Fibroblast of lung (primary cell): ENCODE measurements at regions not wholly inside any gene's neighbourhood (a gene's known extent, or its start where the extent isn't known, plus 50 kb on each side); places are given as distances from the start of the nearest gene placed in this dataset.

ENCODE experiments used
- DNase-seq, 2 donors: peaks; one replicate each; pipeline versions ENCODE4 v3.0.0 to v3.0.0-alpha.2; 2010; ENCODE audit warnings: low read depth in 2 of 2
- H2AFZ ChIP-seq: 2 replicates; pipeline ENCODE4 v1.5.1; 2012; ENCODE audit warnings: low read length, control low read depth, inconsistent platforms
- H3K27ac ChIP-seq: 2 replicates; pipeline ENCODE4 v1.5.1; 2011; ENCODE audit warnings: low read length, control low read depth; ENCODE audit not compliant: insufficient read depth
- H3K27me3 ChIP-seq: 2 replicates; pipeline ENCODE4 v1.5.1; 2011; ENCODE audit warnings: mild to moderate bottlenecking, low read length; ENCODE audit not compliant: control insufficient read depth, insufficient read depth
- H3K36me3 ChIP-seq: 2 replicates; pipeline ENCODE4 v1.5.1; 2011; ENCODE audit warnings: low read length; ENCODE audit not compliant: control insufficient read depth, insufficient read depth
- H3K4me1 ChIP-seq: 2 replicates; pipeline ENCODE4 v1.5.1; 2011; ENCODE audit warnings: low read length; ENCODE audit not compliant: control insufficient read depth, insufficient read depth; ENCODE audit errors: extremely low read depth
- H3K4me2 ChIP-seq: 2 replicates; pipeline ENCODE4 v1.5.1; 2011; ENCODE audit warnings: low read length, control low read depth; ENCODE audit not compliant: insufficient read depth; ENCODE audit errors: extremely low read depth
- H3K4me3 ChIP-seq, 4 experiments: fragments of 200-600 bp in 1 of 4; sonication (generic) in 1 of 4; replicated peaks in 1 of 4; 2 replicates each; pipeline ENCODE4 v1.5.1; 2011 to 2016; ENCODE audit warnings: low read length in 4 of 4, low read depth in 3 of 4, mild to moderate bottlenecking in 3 of 4, control low read depth in 2 of 4, inconsistent platforms in 1 of 4, mixed read lengths in 1 of 4; ENCODE audit not compliant: insufficient read depth in 1 of 4; ENCODE audit errors: control extremely low read depth in 1 of 4
- H3K79me2 ChIP-seq: 2 replicates; pipeline ENCODE4 v1.5.1; 2012; ENCODE audit warnings: mild to moderate bottlenecking, low read length, inconsistent platforms; ENCODE audit not compliant: control insufficient read depth, insufficient read depth
- H3K9ac ChIP-seq: 2 replicates; pipeline ENCODE4 v1.5.1; 2011; ENCODE audit warnings: mild to moderate bottlenecking, low read length, control low read depth; ENCODE audit not compliant: insufficient read depth
- H3K9me3 ChIP-seq: 2 replicates; pipeline ENCODE4 v1.5.1; 2012; ENCODE audit warnings: low read depth, low read length; ENCODE audit not compliant: control insufficient read depth, insufficient read depth
- H4K20me1 ChIP-seq: 2 replicates; pipeline ENCODE4 v1.5.1; 2011; ENCODE audit warnings: low read length; ENCODE audit not compliant: control insufficient read depth, insufficient read depth; ENCODE audit errors: extremely low read depth
- EZH2 ChIP-seq: IDR thresholded peaks from 2 replicates; pipeline ENCODE4 v1.5.1; 2012; ENCODE audit warnings: low read length, control low read depth, mild to moderate bottlenecking; ENCODE audit errors: missing control alignments
- TF ChIP-seq, protein P1 (sequence below), 2 donors: IDR thresholded peaks in 1 of 2; conservative IDR thresholded peaks in 1 of 2; 1 replicate in 1 of 2; 2 replicates in 1 of 2; pipeline ENCODE4 v1.5.1; 2011 to 2012; ENCODE audit warnings: low read length in 2 of 2, control low read depth in 1 of 2, inconsistent platforms in 1 of 2, low read depth in 1 of 2, mild to moderate bottlenecking in 1 of 2

DNA sequence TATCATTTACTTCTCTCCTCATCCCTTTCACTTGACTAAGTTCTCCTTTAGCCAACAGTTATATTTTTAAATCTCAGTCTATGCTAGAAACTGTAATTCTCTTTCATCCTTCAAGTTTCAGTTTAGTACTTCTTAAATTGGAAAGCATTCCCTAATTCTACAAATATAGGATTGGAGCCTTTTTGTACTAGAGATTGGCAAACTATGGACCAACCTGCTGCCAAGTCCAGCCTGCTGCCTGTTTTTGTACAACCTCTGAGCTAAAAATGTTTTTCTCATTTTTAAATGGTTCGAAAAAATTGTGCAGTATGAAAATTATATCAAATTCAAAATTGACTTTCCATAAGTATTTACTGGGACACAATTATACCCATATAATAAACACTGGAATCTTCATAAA is 1381.5 kb upstream of the SPRY2 start:
- TF ChIP-seq, protein P1, sequence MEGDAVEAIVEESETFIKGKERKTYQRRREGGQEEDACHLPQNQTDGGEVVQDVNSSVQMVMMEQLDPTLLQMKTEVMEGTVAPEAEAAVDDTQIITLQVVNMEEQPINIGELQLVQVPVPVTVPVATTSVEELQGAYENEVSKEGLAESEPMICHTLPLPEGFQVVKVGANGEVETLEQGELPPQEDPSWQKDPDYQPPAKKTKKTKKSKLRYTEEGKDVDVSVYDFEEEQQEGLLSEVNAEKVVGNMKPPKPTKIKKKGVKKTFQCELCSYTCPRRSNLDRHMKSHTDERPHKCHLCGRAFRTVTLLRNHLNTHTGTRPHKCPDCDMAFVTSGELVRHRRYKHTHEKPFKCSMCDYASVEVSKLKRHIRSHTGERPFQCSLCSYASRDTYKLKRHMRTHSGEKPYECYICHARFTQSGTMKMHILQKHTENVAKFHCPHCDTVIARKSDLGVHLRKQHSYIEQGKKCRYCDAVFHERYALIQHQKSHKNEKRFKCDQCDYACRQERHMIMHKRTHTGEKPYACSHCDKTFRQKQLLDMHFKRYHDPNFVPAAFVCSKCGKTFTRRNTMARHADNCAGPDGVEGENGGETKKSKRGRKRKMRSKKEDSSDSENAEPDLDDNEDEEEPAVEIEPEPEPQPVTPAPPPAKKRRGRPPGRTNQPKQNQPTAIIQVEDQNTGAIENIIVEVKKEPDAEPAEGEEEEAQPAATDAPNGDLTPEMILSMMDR (conservative IDR thresholded peaks at IDR 0.05 in 1 of 2, IDR thresholded peaks at IDR 0.05 in 1 of 2; ENCODE audit: low read depth in 1 of 2, low read length in 2 of 2) = no peak
- no peak for TF ChIP-seq EZH2
- H3K4me3 ChIP-seq = no peak overlapping the region
- no peak overlapping the region for H3K4me2 ChIP-seq
- H3K9ac ChIP-seq = no peak overlapping the region
- no peaks in the 10 kb centered on the region for H3K27me3 ChIP-seq
- H4K20me1 ChIP-seq = no peaks in the 10 kb centered on the region
- no peak overlapping the region for H2AFZ ChIP-seq
- H3K36me3 ChIP-seq = no peaks in the 10 kb centered on the region
- DNase-seq = no peak
- no peaks in the 10 kb centered on the region for H3K79me2 ChIP-seq
- H3K9me3 ChIP-seq = no peaks in the 10 kb centered on the region
- H3K4me1 ChIP-seq = no peaks in the 10 kb centered on the region
- no peak overlapping the region for H3K27ac ChIP-seq

DNA sequence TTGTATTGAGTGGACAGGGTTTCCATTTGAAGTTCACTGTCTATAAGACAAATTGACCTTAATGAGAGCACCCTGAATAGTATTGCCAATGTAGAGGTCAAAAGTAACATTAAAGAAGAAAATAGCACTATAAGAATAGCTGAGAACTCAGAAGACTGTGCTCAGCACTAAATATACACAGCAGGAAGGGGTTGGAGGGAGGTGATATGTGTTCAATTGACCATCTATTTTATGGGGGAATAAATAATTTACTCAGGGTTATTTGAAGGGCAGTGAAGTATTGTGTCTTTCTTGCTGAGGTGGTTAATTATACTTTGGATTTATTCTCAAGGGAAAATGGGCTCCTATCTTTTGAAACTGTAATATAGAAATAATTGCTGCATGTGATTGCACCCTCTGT is 1380.5 kb upstream of the SPRY2 start:
- H3K4me3 ChIP-seq = no peak overlapping the region
- no peak for DNase-seq
- H3K9ac ChIP-seq = no peak overlapping the region
- no peaks in the 10 kb centered on the region for H3K9me3 ChIP-seq
- TF ChIP-seq, protein P1 (conservative IDR thresholded peaks at IDR 0.05 in 1 of 2, IDR thresholded peaks at IDR 0.05 in 1 of 2; ENCODE audit: low read depth in 1 of 2, low read length in 2 of 2) = no peak
- H3K79me2 ChIP-seq = no peaks in the 10 kb centered on the region
- H3K4me1 ChIP-seq = no peaks in the 10 kb centered on the region
- no peaks in the 10 kb centered on the region for H3K36me3 ChIP-seq
- no peak overlapping the region for H3K4me2 ChIP-seq
- no peak overlapping the region for H3K27ac ChIP-seq
- H2AFZ ChIP-seq = no peak overlapping the region
- H4K20me1 ChIP-seq = no peaks in the 10 kb centered on the region
- no peaks in the 10 kb centered on the region for H3K27me3 ChIP-seq

DNA sequence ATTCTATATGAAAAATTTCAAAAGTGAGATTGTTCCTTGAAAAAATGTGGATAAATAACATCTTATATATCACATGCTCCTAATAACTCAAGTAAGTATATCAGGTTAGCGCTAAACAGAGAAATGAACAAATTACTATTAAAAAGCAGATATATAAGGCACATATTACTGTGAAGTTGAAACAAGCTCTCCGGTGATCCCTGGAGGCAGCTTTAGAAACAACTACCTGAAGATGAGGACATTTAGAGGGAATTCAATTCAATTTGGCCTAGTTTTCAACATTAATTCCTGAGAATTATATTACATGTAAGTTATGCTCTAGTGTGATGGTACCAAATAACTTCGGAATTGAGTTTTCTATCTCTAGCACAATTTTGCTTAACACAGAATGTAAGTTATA is 1373.6 kb upstream of the SPRY2 start:
- H3K27me3 ChIP-seq = no peaks in the 10 kb centered on the region
- no peaks in the 10 kb centered on the region for H3K4me1 ChIP-seq
- H3K36me3 ChIP-seq = no peaks in the 10 kb centered on the region
- no peak overlapping the region for H3K4me2 ChIP-seq
- no peak for DNase-seq
- TF ChIP-seq, protein P1 (conservative IDR thresholded peaks at IDR 0.05 in 1 of 2, IDR thresholded peaks at IDR 0.05 in 1 of 2; ENCODE audit: low read depth in 1 of 2, low read length in 2 of 2) = no peak
- no peak for TF ChIP-seq EZH2
- H2AFZ ChIP-seq = no peak overlapping the region
- no peak overlapping the region for H3K9ac ChIP-seq
- H3K4me3 ChIP-seq = no peak overlapping the region
- no peak overlapping the region for H3K27ac ChIP-seq
- no peaks in the 10 kb centered on the region for H3K9me3 ChIP-seq
- no peaks in the 10 kb centered on the region for H3K79me2 ChIP-seq
- no peaks in the 10 kb centered on the region for H4K20me1 ChIP-seq
